ENCODE measurements at regions not wholly inside any gene's neighbourhood (a gene's known extent, or its start where the extent isn't known, plus 50 kb on each side); places are given as distances from the start of the nearest gene placed in this dataset.

DNA sequence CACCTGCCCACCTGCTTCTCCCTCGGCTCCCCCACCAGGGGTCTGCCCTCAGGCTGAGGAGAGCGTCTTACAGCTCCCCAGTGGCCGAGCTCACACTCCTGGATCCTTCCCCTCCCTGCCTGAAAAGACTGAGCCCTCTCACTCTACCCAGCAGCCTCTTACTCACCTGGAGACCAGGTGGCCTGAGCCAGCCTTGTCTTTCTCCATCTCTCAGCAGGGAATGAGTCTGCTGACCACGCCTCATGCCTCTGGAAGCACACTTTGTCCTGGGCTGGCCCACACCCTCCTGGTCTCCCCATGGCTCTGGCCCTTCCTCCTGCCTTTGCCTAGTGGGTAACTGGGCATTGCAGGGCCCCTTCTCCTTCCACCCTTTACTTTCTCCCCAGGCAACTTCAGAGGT lies 177.2 kb downstream of the ENGASE start:
- H4K20me1 ChIP-seq (ENCODE audit: insufficient read depth, low read length, poor library complexity, severe bottlenecking): no peaks in the 10 kb centered on the region
- H3F3A ChIP-seq (ENCODE audit: low read depth): no peaks in the 10 kb centered on the region
- no peaks in the 10 kb centered on the region for H3K79me2 ChIP-seq (ENCODE audit: insufficient read depth, low read length)
- H3K4me1 ChIP-seq (ENCODE audit: insufficient read depth, low read length, poor library complexity, severe bottlenecking): no peaks in the 10 kb centered on the region
- H3K36me3 ChIP-seq (ENCODE audit: insufficient read depth, low read length): no peaks in the 10 kb centered on the region
- no peaks in the 10 kb centered on the region for H3K27me3 ChIP-seq (ENCODE audit: insufficient read depth, low read length, poor library complexity, severe bottlenecking)
- no peak for TF ChIP-seq EZH2phosphoT487 (IDR thresholded peaks at IDR 0.05; ENCODE audit: borderline replicate concordance)
- TF ChIP-seq, protein P1, sequence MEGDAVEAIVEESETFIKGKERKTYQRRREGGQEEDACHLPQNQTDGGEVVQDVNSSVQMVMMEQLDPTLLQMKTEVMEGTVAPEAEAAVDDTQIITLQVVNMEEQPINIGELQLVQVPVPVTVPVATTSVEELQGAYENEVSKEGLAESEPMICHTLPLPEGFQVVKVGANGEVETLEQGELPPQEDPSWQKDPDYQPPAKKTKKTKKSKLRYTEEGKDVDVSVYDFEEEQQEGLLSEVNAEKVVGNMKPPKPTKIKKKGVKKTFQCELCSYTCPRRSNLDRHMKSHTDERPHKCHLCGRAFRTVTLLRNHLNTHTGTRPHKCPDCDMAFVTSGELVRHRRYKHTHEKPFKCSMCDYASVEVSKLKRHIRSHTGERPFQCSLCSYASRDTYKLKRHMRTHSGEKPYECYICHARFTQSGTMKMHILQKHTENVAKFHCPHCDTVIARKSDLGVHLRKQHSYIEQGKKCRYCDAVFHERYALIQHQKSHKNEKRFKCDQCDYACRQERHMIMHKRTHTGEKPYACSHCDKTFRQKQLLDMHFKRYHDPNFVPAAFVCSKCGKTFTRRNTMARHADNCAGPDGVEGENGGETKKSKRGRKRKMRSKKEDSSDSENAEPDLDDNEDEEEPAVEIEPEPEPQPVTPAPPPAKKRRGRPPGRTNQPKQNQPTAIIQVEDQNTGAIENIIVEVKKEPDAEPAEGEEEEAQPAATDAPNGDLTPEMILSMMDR (conservative IDR thresholded peaks at IDR 0.05; ENCODE audit: low read length): no peak
- H3K4me2 ChIP-seq (ENCODE audit: low read depth, low read length, poor library complexity, severe bottlenecking): no peak overlapping the region
- H3K9ac ChIP-seq (ENCODE audit: low read depth, low read length, poor library complexity, severe bottlenecking): no peak overlapping the region
- no peak overlapping the region for H3K4me3 ChIP-seq (ENCODE audit: low read length, poor library complexity, severe bottlenecking)
- no peak overlapping the region for H2AFZ ChIP-seq (ENCODE audit: low read length)
- H3K9me2 ChIP-seq (replicated peaks; ENCODE audit: low read depth, low read length): no peaks in the 10 kb centered on the region
- H3K9me3 ChIP-seq (ENCODE audit: insufficient read depth, low read depth, low read length): no peaks in the 10 kb centered on the region

DNA sequence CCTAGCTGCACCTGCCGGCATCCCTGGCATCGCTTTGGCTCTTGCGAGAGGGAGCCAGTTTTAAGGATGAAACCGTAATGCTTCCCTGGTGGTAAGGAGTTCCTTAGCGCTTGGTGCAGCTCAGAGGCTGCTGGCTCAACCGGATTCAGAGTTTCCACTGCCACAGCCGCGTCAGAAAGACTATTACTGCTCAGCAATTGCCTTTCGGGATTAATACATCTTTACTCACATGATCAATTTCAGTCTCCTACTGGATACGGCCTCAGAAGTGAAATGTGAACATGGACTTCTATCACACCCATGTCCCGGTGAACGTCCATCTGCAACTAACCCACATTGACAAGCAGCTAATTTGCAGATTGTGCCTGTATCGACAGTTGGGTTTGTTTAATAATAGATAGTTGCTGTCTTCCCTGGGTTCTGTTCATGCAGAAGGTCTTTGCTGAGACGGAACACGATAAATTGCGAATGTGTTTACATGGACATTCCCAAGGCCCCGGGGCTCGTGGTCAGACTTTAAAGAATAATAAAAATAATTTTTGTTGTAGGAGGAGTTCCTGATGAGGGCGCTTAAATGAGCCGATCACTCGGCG lies 175.4 kb downstream of the ENGASE start:
- H3K79me2 ChIP-seq (ENCODE audit: insufficient read depth, low read length): no peaks in the 10 kb centered on the region
- H3K27me3 ChIP-seq (ENCODE audit: insufficient read depth, low read length, poor library complexity, severe bottlenecking): no peaks in the 10 kb centered on the region
- H3K9me3 ChIP-seq (ENCODE audit: insufficient read depth, low read depth, low read length): no peaks in the 10 kb centered on the region

DNA sequence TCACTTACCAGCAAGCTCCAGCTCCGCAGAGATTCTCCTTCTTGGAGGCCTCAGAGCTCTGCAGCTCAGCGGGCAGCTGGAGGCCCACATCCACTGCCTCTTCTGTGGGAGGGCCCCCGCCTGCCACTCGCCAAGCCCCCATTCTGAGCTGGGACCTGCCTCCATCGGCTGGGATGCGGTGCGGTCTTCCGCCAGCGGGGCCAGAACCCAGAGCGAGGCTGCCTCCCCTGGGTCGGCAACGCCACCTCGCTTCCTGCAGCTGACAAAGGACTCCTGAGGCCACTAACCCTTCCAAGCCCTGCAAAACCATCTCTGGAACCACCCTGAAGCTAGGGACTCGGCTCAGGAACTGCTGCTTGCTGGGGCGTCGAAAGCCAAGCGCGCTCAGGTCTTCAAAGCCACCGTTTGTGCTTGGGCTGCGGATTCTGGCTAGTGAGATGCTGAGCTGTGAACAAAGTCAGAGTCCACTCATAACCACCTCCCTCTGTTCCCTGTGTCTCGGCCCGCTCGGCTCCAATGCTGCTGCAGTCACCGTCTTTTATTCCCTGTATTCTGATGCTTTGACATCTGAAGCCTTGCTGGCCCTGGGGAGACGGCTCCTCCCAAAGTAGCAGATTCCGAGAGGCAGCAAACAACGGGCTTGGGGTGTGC lies 174.3 kb downstream of the ENGASE start:
- Histone ChIP-seq H3K4me3 (ENCODE audit: low read length, poor library complexity, severe bottlenecking) (no peak overlapping the region), H3K9me3 (ENCODE audit: insufficient read depth, low read depth, low read length) (no peaks in the 10 kb centered on the region), H3F3A (ENCODE audit: low read depth) (no peaks in the 10 kb centered on the region), H3K9ac (ENCODE audit: low read depth, low read length, poor library complexity, severe bottlenecking) (no peak overlapping the region), H3K79me2 (ENCODE audit: insufficient read depth, low read length) (no peaks in the 10 kb centered on the region), H3K36me3 (ENCODE audit: insufficient read depth, low read length) (no peaks in the 10 kb centered on the region), H4K20me1 (ENCODE audit: insufficient read depth, low read length, poor library complexity, severe bottlenecking) (no peaks in the 10 kb centered on the region), H3K9me2 (replicated peaks; ENCODE audit: low read depth, low read length) (no peaks in the 10 kb centered on the region), H2AFZ (ENCODE audit: low read length) (no peak overlapping the region), H3K27me3 (ENCODE audit: insufficient read depth, low read length, poor library complexity, severe bottlenecking) (no peaks in the 10 kb centered on the region), H3K4me2 (ENCODE audit: low read depth, low read length, poor library complexity, severe bottlenecking) (no peak overlapping the region), H3K4me1 (ENCODE audit: insufficient read depth, low read length, poor library complexity, severe bottlenecking) (no peaks in the 10 kb centered on the region)
- no peak for TF ChIP-seq EZH2phosphoT487 (IDR thresholded peaks at IDR 0.05; ENCODE audit: borderline replicate concordance)
- TF ChIP-seq, protein P1 (conservative IDR thresholded peaks at IDR 0.05; ENCODE audit: low read length): no peak

More for the DNA sequence above, 175.4 kb downstream of the ENGASE start:
- TF ChIP-seq, protein P1 (conservative IDR thresholded peaks at IDR 0.05; ENCODE audit: low read length): no peak
- no peak for TF ChIP-seq EZH2phosphoT487 (IDR thresholded peaks at IDR 0.05; ENCODE audit: borderline replicate concordance)
- H2AFZ ChIP-seq (ENCODE audit: low read length): no peak overlapping the region
- H3K4me3 ChIP-seq (ENCODE audit: low read length, poor library complexity, severe bottlenecking): no peak overlapping the region
- no peak overlapping the region for H3K4me2 ChIP-seq (ENCODE audit: low read depth, low read length, poor library complexity, severe bottlenecking)
- H3K36me3 ChIP-seq (ENCODE audit: insufficient read depth, low read length): no peaks in the 10 kb centered on the region
- H3F3A ChIP-seq (ENCODE audit: low read depth): no peaks in the 10 kb centered on the region
- H3K9ac ChIP-seq (ENCODE audit: low read depth, low read length, poor library complexity, severe bottlenecking): no peak overlapping the region
- H3K9me2 ChIP-seq (replicated peaks; ENCODE audit: low read depth, low read length): no peaks in the 10 kb centered on the region
- H3K4me1 ChIP-seq (ENCODE audit: insufficient read depth, low read length, poor library complexity, severe bottlenecking): no peaks in the 10 kb centered on the region
- H4K20me1 ChIP-seq (ENCODE audit: insufficient read depth, low read length, poor library complexity, severe bottlenecking): no peaks in the 10 kb centered on the region
